ENCODE measurements at regions not wholly inside any gene's neighbourhood (a gene's known extent, or its start where the extent isn't known, plus 50 kb on each side); places are given as distances from the start of the nearest gene placed in this dataset.

DNA sequence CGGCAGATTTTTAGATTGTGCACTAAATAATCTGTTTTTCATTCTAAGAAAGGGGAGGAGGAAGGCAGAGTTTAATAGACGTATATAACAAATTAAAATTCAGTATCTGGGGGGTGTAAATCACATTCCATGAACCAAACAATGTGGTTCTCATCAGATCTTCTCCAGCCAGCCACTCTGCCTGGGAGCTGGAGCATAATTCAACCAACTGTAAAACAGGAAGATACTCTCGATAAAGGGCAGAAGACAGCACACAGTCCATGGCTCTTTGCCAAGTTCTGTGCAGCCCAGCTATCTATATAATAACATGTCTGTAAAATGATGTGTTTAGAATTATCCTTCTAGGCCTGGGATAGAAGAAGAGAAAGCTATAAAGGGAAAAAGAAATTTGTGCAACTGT is 289.9 kb upstream of the ZFP64 start:
- TF ChIP-seq, protein P1, sequence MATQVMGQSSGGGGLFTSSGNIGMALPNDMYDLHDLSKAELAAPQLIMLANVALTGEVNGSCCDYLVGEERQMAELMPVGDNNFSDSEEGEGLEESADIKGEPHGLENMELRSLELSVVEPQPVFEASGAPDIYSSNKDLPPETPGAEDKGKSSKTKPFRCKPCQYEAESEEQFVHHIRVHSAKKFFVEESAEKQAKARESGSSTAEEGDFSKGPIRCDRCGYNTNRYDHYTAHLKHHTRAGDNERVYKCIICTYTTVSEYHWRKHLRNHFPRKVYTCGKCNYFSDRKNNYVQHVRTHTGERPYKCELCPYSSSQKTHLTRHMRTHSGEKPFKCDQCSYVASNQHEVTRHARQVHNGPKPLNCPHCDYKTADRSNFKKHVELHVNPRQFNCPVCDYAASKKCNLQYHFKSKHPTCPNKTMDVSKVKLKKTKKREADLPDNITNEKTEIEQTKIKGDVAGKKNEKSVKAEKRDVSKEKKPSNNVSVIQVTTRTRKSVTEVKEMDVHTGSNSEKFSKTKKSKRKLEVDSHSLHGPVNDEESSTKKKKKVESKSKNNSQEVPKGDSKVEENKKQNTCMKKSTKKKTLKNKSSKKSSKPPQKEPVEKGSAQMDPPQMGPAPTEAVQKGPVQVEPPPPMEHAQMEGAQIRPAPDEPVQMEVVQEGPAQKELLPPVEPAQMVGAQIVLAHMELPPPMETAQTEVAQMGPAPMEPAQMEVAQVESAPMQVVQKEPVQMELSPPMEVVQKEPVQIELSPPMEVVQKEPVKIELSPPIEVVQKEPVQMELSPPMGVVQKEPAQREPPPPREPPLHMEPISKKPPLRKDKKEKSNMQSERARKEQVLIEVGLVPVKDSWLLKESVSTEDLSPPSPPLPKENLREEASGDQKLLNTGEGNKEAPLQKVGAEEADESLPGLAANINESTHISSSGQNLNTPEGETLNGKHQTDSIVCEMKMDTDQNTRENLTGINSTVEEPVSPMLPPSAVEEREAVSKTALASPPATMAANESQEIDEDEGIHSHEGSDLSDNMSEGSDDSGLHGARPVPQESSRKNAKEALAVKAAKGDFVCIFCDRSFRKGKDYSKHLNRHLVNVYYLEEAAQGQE (IDR thresholded peaks at IDR 0.05; ENCODE audit: low read depth): no peak
- TF ChIP-seq FOXM1 (IDR thresholded peaks at IDR 0.05; ENCODE audit: borderline replicate concordance, low read depth) (no peak), TAF1 (IDR thresholded peaks at IDR 0.05; ENCODE audit: low read depth) (no peak), NFIC (IDR thresholded peaks at IDR 0.05) (no peak), YY1 (IDR thresholded peaks at IDR 0.05; ENCODE audit: low read depth) (no peak), EP300 (IDR thresholded peaks at IDR 0.05; ENCODE audit: borderline replicate concordance) (no peak)
